Epithelial cell of prostate (primary cell): ENCODE measurements at regions not wholly inside any gene's neighbourhood (a gene's known extent, or its start where the extent isn't known, plus 50 kb on each side); places are given as distances from the start of the nearest gene placed in this dataset.
"Not testable (repeated sequence)": the region's sequence is repeated elsewhere in the genome, so short reads cannot be mapped to it uniquely, and the experiment has no call there.

ENCODE experiments used
- DNase-seq: peaks from one replicate; pipeline ENCODE4 v3.0.0-alpha.2; 2011; ENCODE audit warnings: low read depth, low spot score
- H3K27ac ChIP-seq: fragments of 450-650 bp; 2 replicates; pipeline ENCODE4 v1.5.1; 2017; ENCODE audit warnings: mild to moderate bottlenecking

- H3K27ac ChIP-seq, result no peak overlapping the region
- DNase-seq, result no peak
Observed at GRCh38 chr1:5769146-5769545, 223.1 kb downstream of the NPHP4 start.

- DNase-seq, result no peak
- H3K27ac ChIP-seq, result no peak overlapping the region
Observed at GRCh38 chr1:5768014-5768413, 224.2 kb downstream of the NPHP4 start.

GRCh38 chr1:5766996-5767395, 225.2 kb downstream of the NPHP4 start:
- DNase-seq, H3K27ac ChIP-seq: not testable (repeated sequence)

GRCh38 chr1:5765997-5766913, 226.0 kb downstream of the NPHP4 start:
- DNase-seq, result no peak
- no peak overlapping the region for H3K27ac ChIP-seq

- no peak for DNase-seq
- no peak overlapping the region for H3K27ac ChIP-seq
Observed at GRCh38 chr1:5765483-5765882, 226.7 kb downstream of the NPHP4 start.

- H3K27ac ChIP-seq, result no peak overlapping the region
- DNase-seq, result no peak
Observed at GRCh38 chr1:5764959-5765358, 227.3 kb downstream of the NPHP4 start.

GRCh38 chr1:5764464-5764863, 227.8 kb downstream of the NPHP4 start:
- no peak for DNase-seq
- H3K27ac ChIP-seq, result no peak overlapping the region

GRCh38 chr1:5763696-5764370, 228.4 kb downstream of the NPHP4 start:
- DNase-seq, result no peak
- no peak overlapping the region for H3K27ac ChIP-seq

GRCh38 chr1:5758859-5759578, 233.2 kb downstream of the NPHP4 start:
- H3K27ac ChIP-seq, result no peak overlapping the region

GRCh38 chr1:5758000-5758858, 234.0 kb downstream of the NPHP4 start:
- no peak for DNase-seq
- H3K27ac ChIP-seq, result no peak overlapping the region

More at GRCh38 chr1:5758859-5759578, 233.2 kb downstream of the NPHP4 start:
- DNase-seq, result no peak

GRCh38 chr1:5757187-5757805, 234.9 kb downstream of the NPHP4 start:
- no peak overlapping the region for H3K27ac ChIP-seq
- DNase-seq, result no peak

GRCh38 chr1:5756434-5757186, 235.6 kb downstream of the NPHP4 start:
- DNase-seq, result no peak

GRCh38 chr1:5755552-5756125, 236.6 kb downstream of the NPHP4 start:
- DNase-seq, result no peak
- no peak overlapping the region for H3K27ac ChIP-seq

More at GRCh38 chr1:5756434-5757186, 235.6 kb downstream of the NPHP4 start:
- H3K27ac ChIP-seq, result no peak overlapping the region

GRCh38 chr1:5754817-5755551, 237.2 kb downstream of the NPHP4 start:
- DNase-seq, result no peak
- no peak overlapping the region for H3K27ac ChIP-seq

GRCh38 chr1:5753549-5754421, 238.4 kb downstream of the NPHP4 start:
- H3K27ac ChIP-seq, result no peak overlapping the region
- DNase-seq, result no peak

GRCh38 chr1:5752746-5753548, 239.3 kb downstream of the NPHP4 start:
- no peak for DNase-seq
- no peak overlapping the region for H3K27ac ChIP-seq
